Jurkat, Clone E6-1 (cell line): ENCODE measurements at regions not wholly inside any gene's neighbourhood (a gene's known extent, or its start where the extent isn't known, plus 50 kb on each side); places are given as distances from the start of the nearest gene placed in this dataset.
"Not testable (repeated sequence)": the region's sequence is repeated elsewhere in the genome, so short reads cannot be mapped to it uniquely, and the experiment has no call there.

Experiments used
- DNase-seq: peaks from one replicate; pipeline ENCODE4 v3.0.0-alpha.2; 2011; ENCODE audit warnings: low read depth, low spot score
- H3K4me3 ChIP-seq: 2 replicates; pipeline ENCODE4 v1.5.1; 2011; ENCODE audit warnings: mild to moderate bottlenecking, low read length, control low read depth, moderate library complexity

GRCh38 chr3:80007522-80007921, 239.7 kb upstream of the ROBO1 start:
- no peak for DNase-seq

DNA sequence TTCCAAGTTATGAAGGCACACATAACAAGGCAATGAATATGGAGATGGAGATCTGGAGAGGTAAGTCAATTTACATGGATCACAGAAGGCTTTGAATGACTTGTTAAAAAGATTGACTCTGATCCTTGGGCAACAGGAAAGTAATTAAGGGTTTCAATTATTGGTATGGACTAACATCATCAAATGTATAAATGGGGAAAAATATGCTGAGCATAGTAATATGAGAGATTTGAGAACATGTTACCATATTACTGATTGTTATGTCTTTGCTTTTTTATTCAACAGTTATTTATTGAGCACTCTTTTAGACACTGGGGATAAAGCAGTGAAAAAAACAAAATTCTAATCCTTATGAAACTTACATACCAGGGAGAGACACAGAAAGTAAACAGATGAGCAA, 238.5 kb upstream of the ROBO1 start:
- DNase-seq: no peak
- H3K4me3 ChIP-seq: no peak overlapping the region

More at GRCh38 chr3:80007522-80007921, 239.7 kb upstream of the ROBO1 start:
- no peak overlapping the region for H3K4me3 ChIP-seq

DNA sequence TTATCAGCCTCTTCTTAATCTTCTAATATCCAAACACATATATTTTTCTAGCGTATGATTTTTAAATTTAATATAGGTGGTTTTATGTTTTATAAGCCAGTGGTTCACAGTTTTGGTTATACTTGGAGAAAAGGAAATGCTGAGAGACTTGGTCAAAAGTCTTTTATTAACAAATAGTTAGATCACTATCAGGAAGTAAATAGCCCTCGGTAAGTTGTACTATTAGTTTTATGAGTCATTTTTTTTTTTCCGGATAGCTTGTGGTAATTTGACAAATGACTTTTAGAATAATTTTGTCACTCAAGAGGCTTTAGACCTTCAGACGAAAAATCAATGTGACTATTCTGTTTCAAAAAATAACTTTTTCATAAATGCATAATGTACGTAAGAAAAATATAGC, 232.2 kb upstream of the ROBO1 start:
- no peak for DNase-seq
- H3K4me3 ChIP-seq: no peak overlapping the region

- DNase-seq: no peak
- H3K4me3 ChIP-seq: no peak overlapping the region
Observed at GRCh38 chr3:79994397-79994796, 226.6 kb upstream of the ROBO1 start.

- no peak overlapping the region for H3K4me3 ChIP-seq
- DNase-seq: no peak
Observed at GRCh38 chr3:79986338-79986737, 218.5 kb upstream of the ROBO1 start.

DNA sequence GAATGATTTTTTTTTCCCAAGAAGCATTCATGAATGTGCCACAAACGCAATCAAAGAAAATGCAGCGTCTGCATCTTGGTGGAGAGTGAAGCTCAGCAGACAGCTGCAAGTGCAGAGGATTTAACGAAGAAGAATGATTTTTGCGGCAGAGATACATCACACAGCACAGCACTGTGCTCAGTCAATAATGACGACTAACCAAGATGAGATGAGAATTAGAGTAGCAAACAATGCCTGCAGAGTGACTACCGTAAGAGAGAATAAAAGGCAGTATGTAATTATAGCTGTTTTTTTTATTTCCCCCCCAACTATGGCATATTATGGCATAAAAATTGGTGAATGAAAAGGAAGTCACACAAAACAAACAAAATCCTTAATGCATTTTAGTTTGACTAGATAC, 218.0 kb upstream of the ROBO1 start:
- DNase-seq: no peak
- no peak overlapping the region for H3K4me3 ChIP-seq

- H3K4me3 ChIP-seq: no peak overlapping the region
- no peak for DNase-seq
Observed at GRCh38 chr3:79983118-79983517, 215.3 kb upstream of the ROBO1 start.

DNA sequence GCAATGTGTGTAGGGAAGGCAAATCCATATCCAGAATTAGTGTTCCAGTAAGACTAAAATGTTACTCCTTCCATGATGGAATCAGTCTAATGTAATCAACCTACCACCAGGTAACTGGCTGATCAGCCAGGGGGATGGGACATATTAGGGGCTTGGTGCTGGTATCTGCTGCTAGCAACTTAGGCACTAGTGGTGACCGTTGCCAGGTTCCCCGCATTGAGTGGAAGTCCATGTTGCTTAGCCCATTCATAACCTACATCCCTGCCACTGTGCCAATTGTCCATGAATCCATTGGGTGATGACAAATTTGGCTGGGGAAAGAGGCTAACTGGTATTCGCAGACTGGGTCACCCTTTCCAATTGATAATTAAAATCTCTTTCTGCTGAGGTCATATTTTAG, 212.2 kb upstream of the ROBO1 start:
- H3K4me3 ChIP-seq: no peak overlapping the region
- no peak for DNase-seq

DNA sequence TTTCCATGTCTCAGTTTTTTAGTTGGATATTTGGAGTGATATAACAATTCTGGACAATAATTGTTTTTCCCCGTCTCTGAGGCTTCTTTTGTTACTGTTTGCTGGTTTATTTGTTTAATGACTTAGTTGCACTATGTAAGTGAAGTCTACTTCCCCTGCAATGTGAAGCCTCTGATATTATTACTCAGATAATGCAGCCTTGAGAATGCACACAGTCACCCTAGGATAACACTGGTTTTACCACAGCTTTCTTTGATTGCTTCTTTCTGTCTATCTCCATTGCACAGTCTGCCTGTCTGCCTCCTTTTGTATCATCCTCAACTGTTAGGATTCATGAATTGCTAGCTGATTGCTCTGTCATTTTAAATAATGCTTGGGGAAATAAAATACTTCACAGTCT, 208.7 kb upstream of the ROBO1 start:
- DNase-seq: no peak
- H3K4me3 ChIP-seq: no peak overlapping the region

- H3K4me3 ChIP-seq: no peak overlapping the region
- no peak for DNase-seq
Observed at GRCh38 chr3:79973917-79974595, 206.3 kb upstream of the ROBO1 start.

- no peak overlapping the region for H3K4me3 ChIP-seq
- DNase-seq: no peak
Observed at GRCh38 chr3:79973482-79973881, 205.7 kb upstream of the ROBO1 start.

DNA sequence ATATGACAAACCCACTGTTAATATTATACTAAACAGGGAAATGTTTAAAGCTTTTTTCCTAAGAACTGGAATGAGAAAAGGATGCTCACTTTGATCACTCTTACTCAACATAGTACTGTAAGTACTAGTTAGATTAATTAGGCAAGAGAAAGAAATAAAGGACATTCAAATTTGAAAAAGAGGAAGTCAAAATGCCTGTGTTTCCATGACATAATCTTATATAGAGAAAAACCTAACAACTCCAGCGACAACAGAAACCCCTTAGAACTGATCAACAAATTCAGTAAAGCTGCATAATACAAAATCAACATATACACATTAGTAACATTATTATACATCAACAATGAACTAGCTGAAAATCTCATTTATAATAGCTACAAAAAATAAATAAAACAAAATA, 200.6 kb upstream of the ROBO1 start:
- no peak overlapping the region for H3K4me3 ChIP-seq
- no peak for DNase-seq

DNA sequence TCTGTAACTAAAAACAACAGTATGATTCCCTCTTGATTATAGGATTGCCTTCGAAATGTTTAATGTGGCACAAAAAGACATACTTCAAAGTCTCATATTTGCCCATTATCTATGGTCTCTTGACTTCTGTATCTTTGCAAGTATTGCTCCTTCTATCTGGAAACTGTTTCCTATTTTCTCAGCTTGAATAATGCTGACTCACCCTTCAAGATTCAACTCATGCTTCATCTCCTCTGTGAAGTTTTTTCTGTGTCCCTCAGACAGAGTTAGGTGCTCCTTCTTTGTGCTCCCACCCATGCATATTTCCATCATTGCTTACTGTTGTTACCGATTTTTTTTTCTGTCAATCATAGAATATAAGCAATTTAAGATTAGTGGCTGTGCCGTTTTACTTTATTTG, 192.8 kb upstream of the ROBO1 start:
- no peak overlapping the region for H3K4me3 ChIP-seq
- DNase-seq: no peak

- no peak for DNase-seq
- no peak overlapping the region for H3K4me3 ChIP-seq
Observed at GRCh38 chr3:79957066-79957465, 189.3 kb upstream of the ROBO1 start.

DNA sequence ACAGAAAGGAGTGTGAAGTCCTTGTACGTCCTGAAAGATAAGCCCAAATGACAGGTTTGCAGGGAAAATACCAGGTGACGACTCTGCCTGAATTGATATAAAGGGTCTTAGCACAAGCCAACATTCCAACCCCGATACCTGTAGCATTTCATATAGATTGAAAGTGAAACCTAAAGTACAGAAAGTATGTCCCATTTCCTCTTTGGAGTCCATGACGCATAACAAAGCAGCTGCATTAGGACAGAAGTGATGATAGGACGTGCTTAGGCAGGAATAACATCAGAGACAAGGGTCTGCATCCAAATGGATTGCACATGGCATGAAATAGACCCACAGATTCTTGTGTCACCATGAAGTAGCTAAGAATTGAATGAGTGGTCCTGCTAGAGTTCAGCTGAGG, 187.0 kb upstream of the ROBO1 start:
- no peak for DNase-seq
- H3K4me3 ChIP-seq: no peak overlapping the region

DNA sequence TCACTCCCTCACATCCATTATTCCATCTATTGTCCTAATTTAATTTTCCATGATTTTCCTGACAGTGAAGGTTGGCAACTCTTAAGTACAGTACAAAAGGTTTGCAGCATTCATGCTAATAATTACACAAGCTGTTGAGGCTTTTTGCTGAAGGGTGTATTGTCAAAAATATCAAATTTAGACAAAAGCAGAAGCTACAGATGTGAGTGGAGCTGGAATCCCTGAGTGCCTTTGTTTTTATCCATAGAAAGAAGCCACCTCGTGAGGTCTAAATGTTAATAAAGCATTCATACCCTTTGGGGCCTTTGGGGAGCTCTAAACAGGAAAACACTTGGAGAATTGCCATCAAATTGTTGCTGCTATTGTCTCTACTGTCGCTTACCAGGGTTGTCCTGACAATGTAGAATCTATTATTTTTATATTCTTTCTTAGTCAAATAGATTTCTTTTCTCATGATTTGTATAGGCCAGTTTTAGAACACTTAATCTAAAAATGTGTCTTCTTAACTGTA, 185.8 kb upstream of the ROBO1 start:
- H3K4me3 ChIP-seq: no peak overlapping the region
- no peak for DNase-seq

GRCh38 chr3:79951426-79951825, 183.6 kb upstream of the ROBO1 start:
- not testable (repeated sequence) for H3K4me3 ChIP-seq, DNase-seq

GRCh38 chr3:79947957-79948356, 180.2 kb upstream of the ROBO1 start:
- no peak overlapping the region for H3K4me3 ChIP-seq
- no peak for DNase-seq

DNA sequence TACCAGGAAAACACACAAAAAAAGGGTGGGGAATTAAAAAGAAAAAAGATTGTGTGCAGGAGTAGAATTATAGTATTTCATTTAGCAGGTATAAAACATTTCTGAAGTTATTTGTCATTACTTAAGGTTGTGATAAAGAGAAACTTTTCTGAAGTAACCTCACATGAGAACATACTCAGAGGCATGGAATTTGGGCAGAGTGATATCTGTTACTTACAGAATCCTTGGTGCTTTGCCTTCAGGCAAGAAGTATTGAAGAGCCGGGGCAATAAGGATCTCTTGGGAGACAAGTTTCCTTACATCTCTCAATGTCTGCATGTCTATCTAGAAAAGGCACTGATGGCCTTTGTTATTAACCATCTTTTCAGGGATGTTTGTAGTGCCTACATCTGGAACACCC, 179.7 kb upstream of the ROBO1 start:
- no peak overlapping the region for H3K4me3 ChIP-seq
- no peak for DNase-seq

DNA sequence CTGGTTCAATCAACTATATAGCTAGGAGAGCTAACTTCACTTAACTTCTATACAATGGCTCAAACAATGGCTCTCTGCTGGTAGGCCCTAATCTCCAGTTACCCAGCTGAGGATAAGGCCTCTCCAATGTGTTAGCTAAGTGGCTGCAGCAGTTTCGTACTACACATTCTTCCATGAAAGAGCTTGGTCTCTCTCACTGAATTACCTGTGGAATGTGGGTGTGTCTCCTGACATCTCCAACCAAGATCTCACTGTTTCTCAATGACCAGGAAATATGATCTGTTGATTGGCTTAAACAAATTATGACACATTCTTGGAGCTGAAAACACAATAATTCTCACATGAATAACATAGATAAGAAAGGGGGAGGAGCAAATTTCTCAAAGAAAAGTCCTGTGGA, 169.8 kb upstream of the ROBO1 start:
- no peak overlapping the region for H3K4me3 ChIP-seq
- no peak for DNase-seq

GRCh38 chr3:79930196-79930595, 162.4 kb upstream of the ROBO1 start:
- H3K4me3 ChIP-seq: no peak overlapping the region
- no peak for DNase-seq
